Neural cell (in vitro differentiated cells): ENCODE measurements at regions not wholly inside any gene's neighbourhood (a gene's known extent, or its start where the extent isn't known, plus 50 kb on each side); places are given as distances from the start of the nearest gene placed in this dataset.

Source experiments
- EP300 ChIP-seq: fragments of 450-650 bp; conservative IDR thresholded peaks from 2 replicates; pipeline ENCODE4 v1.6.1; 2014; ENCODE audit warnings: antibody characterized with exemption, mild to moderate bottlenecking, moderate library complexity; ENCODE audit not compliant: poor library complexity, severe bottlenecking
- EZH2 ChIP-seq: fragments of 200-600, 300-800 bp; shearing (Covaris generic), sonication (generic); IDR thresholded peaks from 2 replicates; pipeline ENCODE4 v1.6.1; 2014; ENCODE audit warnings: antibody characterized with exemption, low read length, borderline replicate concordance, mild to moderate bottlenecking; ENCODE audit not compliant: insufficient read depth, poor library complexity, severe bottlenecking
- SMC3 ChIP-seq: fragments of 450-650 bp; conservative IDR thresholded peaks from 2 replicates; pipeline ENCODE4 v1.6.1; 2014; ENCODE audit warnings: antibody characterized with exemption, mild to moderate bottlenecking, moderate library complexity; ENCODE audit not compliant: poor library complexity
- TAF1 ChIP-seq: IDR thresholded peaks from 2 replicates; pipeline ENCODE4 v1.6.1; 2012; ENCODE audit warnings: low read depth
- TF ChIP-seq, protein P1 (sequence below): fragments of 450-650 bp; IDR thresholded peaks from 2 replicates; pipeline ENCODE4 v1.5.1; 2014; ENCODE audit warnings: antibody characterized with exemption, mild to moderate bottlenecking, moderate library complexity; ENCODE audit not compliant: poor library complexity, severe bottlenecking
- TF ChIP-seq, protein P2 (sequence below): IDR thresholded peaks from 2 replicates; pipeline ENCODE4 v1.6.1; 2012; ENCODE audit warnings: borderline replicate concordance

DNA sequence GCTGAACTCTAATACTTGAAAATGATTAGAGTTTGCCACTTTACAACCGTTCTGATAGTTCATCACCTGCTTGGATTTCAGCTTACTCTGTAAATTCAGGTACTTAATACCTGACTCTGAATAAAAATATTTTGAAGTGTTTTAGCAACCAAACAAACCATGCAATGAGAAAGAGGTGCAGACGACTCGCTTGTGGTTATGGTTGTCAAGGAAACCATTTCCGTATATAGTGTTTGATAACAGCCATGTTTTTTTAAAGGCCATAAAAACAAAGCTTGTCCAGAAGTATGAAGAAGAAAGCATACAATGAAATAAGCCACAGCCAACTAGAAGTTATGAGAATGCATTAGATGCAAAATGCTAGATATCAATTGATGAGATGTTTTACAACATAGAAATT lies 167.2 kb upstream of the HMCN1 start:
- TF ChIP-seq, protein P1, sequence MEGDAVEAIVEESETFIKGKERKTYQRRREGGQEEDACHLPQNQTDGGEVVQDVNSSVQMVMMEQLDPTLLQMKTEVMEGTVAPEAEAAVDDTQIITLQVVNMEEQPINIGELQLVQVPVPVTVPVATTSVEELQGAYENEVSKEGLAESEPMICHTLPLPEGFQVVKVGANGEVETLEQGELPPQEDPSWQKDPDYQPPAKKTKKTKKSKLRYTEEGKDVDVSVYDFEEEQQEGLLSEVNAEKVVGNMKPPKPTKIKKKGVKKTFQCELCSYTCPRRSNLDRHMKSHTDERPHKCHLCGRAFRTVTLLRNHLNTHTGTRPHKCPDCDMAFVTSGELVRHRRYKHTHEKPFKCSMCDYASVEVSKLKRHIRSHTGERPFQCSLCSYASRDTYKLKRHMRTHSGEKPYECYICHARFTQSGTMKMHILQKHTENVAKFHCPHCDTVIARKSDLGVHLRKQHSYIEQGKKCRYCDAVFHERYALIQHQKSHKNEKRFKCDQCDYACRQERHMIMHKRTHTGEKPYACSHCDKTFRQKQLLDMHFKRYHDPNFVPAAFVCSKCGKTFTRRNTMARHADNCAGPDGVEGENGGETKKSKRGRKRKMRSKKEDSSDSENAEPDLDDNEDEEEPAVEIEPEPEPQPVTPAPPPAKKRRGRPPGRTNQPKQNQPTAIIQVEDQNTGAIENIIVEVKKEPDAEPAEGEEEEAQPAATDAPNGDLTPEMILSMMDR: no peak
- TF ChIP-seq EZH2 (no peak), TAF1 (no peak), EP300 (no peak), SMC3 (no peak)
- TF ChIP-seq, protein P2, sequence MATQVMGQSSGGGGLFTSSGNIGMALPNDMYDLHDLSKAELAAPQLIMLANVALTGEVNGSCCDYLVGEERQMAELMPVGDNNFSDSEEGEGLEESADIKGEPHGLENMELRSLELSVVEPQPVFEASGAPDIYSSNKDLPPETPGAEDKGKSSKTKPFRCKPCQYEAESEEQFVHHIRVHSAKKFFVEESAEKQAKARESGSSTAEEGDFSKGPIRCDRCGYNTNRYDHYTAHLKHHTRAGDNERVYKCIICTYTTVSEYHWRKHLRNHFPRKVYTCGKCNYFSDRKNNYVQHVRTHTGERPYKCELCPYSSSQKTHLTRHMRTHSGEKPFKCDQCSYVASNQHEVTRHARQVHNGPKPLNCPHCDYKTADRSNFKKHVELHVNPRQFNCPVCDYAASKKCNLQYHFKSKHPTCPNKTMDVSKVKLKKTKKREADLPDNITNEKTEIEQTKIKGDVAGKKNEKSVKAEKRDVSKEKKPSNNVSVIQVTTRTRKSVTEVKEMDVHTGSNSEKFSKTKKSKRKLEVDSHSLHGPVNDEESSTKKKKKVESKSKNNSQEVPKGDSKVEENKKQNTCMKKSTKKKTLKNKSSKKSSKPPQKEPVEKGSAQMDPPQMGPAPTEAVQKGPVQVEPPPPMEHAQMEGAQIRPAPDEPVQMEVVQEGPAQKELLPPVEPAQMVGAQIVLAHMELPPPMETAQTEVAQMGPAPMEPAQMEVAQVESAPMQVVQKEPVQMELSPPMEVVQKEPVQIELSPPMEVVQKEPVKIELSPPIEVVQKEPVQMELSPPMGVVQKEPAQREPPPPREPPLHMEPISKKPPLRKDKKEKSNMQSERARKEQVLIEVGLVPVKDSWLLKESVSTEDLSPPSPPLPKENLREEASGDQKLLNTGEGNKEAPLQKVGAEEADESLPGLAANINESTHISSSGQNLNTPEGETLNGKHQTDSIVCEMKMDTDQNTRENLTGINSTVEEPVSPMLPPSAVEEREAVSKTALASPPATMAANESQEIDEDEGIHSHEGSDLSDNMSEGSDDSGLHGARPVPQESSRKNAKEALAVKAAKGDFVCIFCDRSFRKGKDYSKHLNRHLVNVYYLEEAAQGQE: no peak
